H1 (cell line): ENCODE measurements at regions not wholly inside any gene's neighbourhood (a gene's known extent, or its start where the extent isn't known, plus 50 kb on each side); places are given as distances from the start of the nearest gene placed in this dataset.

Source experiments
- CTCF ChIA-PET: fragments of 300-600 bp; sonication (Branson Sonifier 250); formaldehyde crosslinking; loops from one replicate; lab custom pipeline; 2021; ENCODE audit not compliant: partially characterized antibody; lab: Charles Lee
- POLR2A ChIA-PET: fragments of 300-600 bp; sonication (Branson Sonifier 250); formaldehyde crosslinking; loops from one replicate; lab custom pipeline; 2021; ENCODE audit warnings: inconsistent platforms; ENCODE audit not compliant: partially characterized antibody; lab: Charles Lee
- DNase-seq, 2 experiments: peaks; one replicate each; pipeline versions ENCODE4 v3.0.0 to v3.0.0-alpha.2; 2010 to 2022; ENCODE audit warnings: low spot score in 2 of 2, low read depth in 1 of 2, mixed read lengths in 1 of 2
- FAIRE-seq: peaks from 2 replicates; lab custom pipeline; 2011; peaks lifted over from hg19 to GRCh38; lab: Jason Lieb, UNC
- H2AFZ ChIP-seq: 2 replicates; pipeline ENCODE4 v1.8.1; 2012; ENCODE audit warnings: low read length, inconsistent platforms
- H2AK5ac ChIP-seq: 2 replicates; pipeline ENCODE4 v1.6.1; 2013; ENCODE audit warnings: low read depth, low read length
- H2BK120ac ChIP-seq: replicated peaks from 2 replicates; pipeline ENCODE3; 2013; ENCODE audit warnings: low read depth, low read length, inconsistent platforms
- H2BK12ac ChIP-seq: 2 replicates; pipeline ENCODE4 v1.6.1; 2013; ENCODE audit warnings: low read depth, low read length
- H2BK15ac ChIP-seq: 2 replicates; pipeline ENCODE4 v1.6.1; 2013; ENCODE audit warnings: low read length
- H2BK20ac ChIP-seq: 2 replicates; pipeline ENCODE4 v1.6.1; 2013; ENCODE audit warnings: low read length
- H2BK5ac ChIP-seq: 2 replicates; pipeline ENCODE4 v1.6.1; 2013; ENCODE audit warnings: low read depth, low read length
- H3K14ac ChIP-seq: 2 replicates; pipeline ENCODE4 v1.6.1; 2013; ENCODE audit warnings: inconsistent platforms; ENCODE audit not compliant: insufficient read length
- H3K18ac ChIP-seq: 2 replicates; pipeline ENCODE4 v1.6.1; 2013; ENCODE audit warnings: low read length; ENCODE audit errors: extremely low read depth
- H3K23ac ChIP-seq: 2 replicates; pipeline ENCODE4 v1.6.1; 2013; ENCODE audit warnings: inconsistent platforms; ENCODE audit not compliant: insufficient read length
- H3K23me2 ChIP-seq: 2 replicates; pipeline ENCODE4 v1.6.1; 2013; ENCODE audit warnings: low read depth, low read length
- H3K27ac ChIP-seq: 2 replicates; pipeline ENCODE4 v1.6.1; 2011; ENCODE audit warnings: low read depth, low read length, inconsistent platforms
- H3K27me3 ChIP-seq, 4 experiments: replicated peaks in 1 of 4; 1 replicate in 1 of 4; 2 replicates in 3 of 4; pipeline versions ENCODE4 v1.6.1 to v1.8.1; 2011 to 2013; ENCODE audit warnings: low read length in 3 of 4, mild to moderate bottlenecking in 3 of 4, inconsistent platforms in 2 of 4, mixed read lengths in 2 of 4, moderate library complexity in 1 of 4; ENCODE audit not compliant: control insufficient read depth in 3 of 4, insufficient read depth in 3 of 4; ENCODE audit errors: extremely low read depth in 1 of 4
- H3K36me3 ChIP-seq, 4 experiments: 2 replicates each; pipeline versions ENCODE4 v1.6.1 to v1.8.1; 2011 to 2013; ENCODE audit warnings: mild to moderate bottlenecking in 4 of 4, low read length in 3 of 4, moderate library complexity in 2 of 4, control low read depth in 1 of 4, inconsistent platforms in 1 of 4; ENCODE audit not compliant: insufficient read depth in 4 of 4, control insufficient read depth in 2 of 4
- H3K4ac ChIP-seq: replicated peaks from 2 replicates; pipeline ENCODE3; 2013; ENCODE audit warnings: low read length, low read depth, mixed read lengths, inconsistent platforms; ENCODE audit not compliant: insufficient read length
- H3K4me1 ChIP-seq, 4 experiments: replicated peaks in 1 of 4; 1 replicate in 1 of 4; 2 replicates in 3 of 4; pipeline versions ENCODE4 v1.6.1 to v1.8.1; 2011 to 2013; ENCODE audit warnings: low read length in 3 of 4, inconsistent platforms in 2 of 4, mixed read lengths in 1 of 4; ENCODE audit not compliant: insufficient read depth in 4 of 4, control insufficient read depth in 3 of 4
- H3K4me2 ChIP-seq, 2 experiments: 2 replicates each; pipeline versions ENCODE4 v1.6.1 to v1.8.1; 2011 to 2013; ENCODE audit warnings: low read depth in 2 of 2, low read length in 2 of 2, control low read depth in 1 of 2, inconsistent platforms in 1 of 2, mild to moderate bottlenecking in 1 of 2; ENCODE audit not compliant: insufficient read depth in 1 of 2
- H3K4me3 ChIP-seq, 4 experiments: fragments of 200-600, 300-600 bp in 1 of 4; sonication (generic), shearing (Covaris generic), sonication (Bioruptor Twin) in 1 of 4; 2 replicates each; pipeline versions ENCODE4 v1.5.1 to v1.8.1; 2011 to 2016; ENCODE audit warnings: low read length in 4 of 4, low read depth in 3 of 4, control low read depth in 2 of 4, inconsistent platforms in 2 of 4, mild to moderate bottlenecking in 2 of 4, mixed read lengths in 1 of 4, moderate library complexity in 1 of 4; ENCODE audit not compliant: insufficient read depth in 2 of 4; ENCODE audit errors: extremely low read depth in 1 of 4
- H3K56ac ChIP-seq: replicated peaks from 2 replicates; pipeline ENCODE3; 2013; ENCODE audit warnings: low read depth, mild to moderate bottlenecking, mixed read lengths, low read length, inconsistent platforms; ENCODE audit not compliant: insufficient read length
- H3K79me1 ChIP-seq: 2 replicates; pipeline ENCODE4 v1.6.1; 2013; ENCODE audit warnings: low read depth, low read length, control low read depth
- H3K79me2 ChIP-seq, 2 experiments: 2 replicates each; pipeline versions ENCODE4 v1.6.1 to v1.8.1; 2012 to 2013; ENCODE audit warnings: low read length in 2 of 2, mild to moderate bottlenecking in 2 of 2, inconsistent platforms in 1 of 2; ENCODE audit not compliant: insufficient read depth in 2 of 2, control insufficient read depth in 1 of 2
- H3K9ac ChIP-seq, 4 experiments: replicated peaks in 1 of 4; 1 replicate in 1 of 4; 2 replicates in 3 of 4; pipeline versions ENCODE4 v1.6.1 to v1.8.1; 2011 to 2013; ENCODE audit warnings: low read depth in 3 of 4, low read length in 3 of 4, control low read depth in 2 of 4, mild to moderate bottlenecking in 2 of 4, moderate library complexity in 2 of 4, inconsistent platforms in 1 of 4; ENCODE audit errors: extremely low read depth in 1 of 4
- H3K9me3 ChIP-seq, 2 experiments: 2 replicates each; pipeline versions ENCODE4 v1.6.1 to v1.8.1; 2012 to 2013; ENCODE audit warnings: mild to moderate bottlenecking in 2 of 2, moderate library complexity in 2 of 2, control low read depth in 1 of 2, inconsistent platforms in 1 of 2, low read depth in 1 of 2, low read length in 1 of 2, mixed read lengths in 1 of 2; ENCODE audit not compliant: insufficient read depth in 2 of 2
- H4K20me1 ChIP-seq, 2 experiments: replicated peaks in 1 of 2; 2 replicates each; pipeline versions ENCODE3 to v1.8.1; 2011 to 2013; ENCODE audit warnings: inconsistent platforms in 2 of 2, low read length in 2 of 2, mild to moderate bottlenecking in 1 of 2; ENCODE audit not compliant: insufficient read depth in 2 of 2, control insufficient read depth in 1 of 2
- H4K5ac ChIP-seq: 2 replicates; pipeline ENCODE4 v1.6.1; 2013; ENCODE audit warnings: low read length, low read depth, mixed read lengths, inconsistent platforms; ENCODE audit not compliant: insufficient read length
- H4K8ac ChIP-seq: 2 replicates; pipeline ENCODE4 v1.8.0; 2013; ENCODE audit warnings: mild to moderate bottlenecking, moderate library complexity, low read length, inconsistent platforms; ENCODE audit not compliant: insufficient read depth; ENCODE audit errors: extremely low read depth
- H4K91ac ChIP-seq: replicated peaks from 2 replicates; pipeline ENCODE3; 2013; ENCODE audit warnings: low read length, mixed read lengths, inconsistent platforms; ENCODE audit not compliant: insufficient read length
- ATF3 ChIP-seq: IDR thresholded peaks from 2 replicates; pipeline ENCODE4 v1.6.1; 2011; ENCODE audit warnings: low read depth, mild to moderate bottlenecking, low read length; ENCODE audit not compliant: insufficient read depth
- BRCA1 ChIP-seq: IDR thresholded peaks from 2 replicates; pipeline ENCODE4 v1.6.1; 2012; ENCODE audit warnings: low read depth, low read length, improper control_type of control experiment
- CBX5 ChIP-seq: fragments of 300-800, 300-1000 bp; sonication (generic); IDR thresholded peaks from 2 replicates; pipeline ENCODE4 v1.7.1; 2016; ENCODE audit warnings: antibody characterized with exemption, low read length, low read depth
- CTBP2 ChIP-seq: IDR thresholded peaks from 2 replicates; pipeline ENCODE4 v1.7.0; 2011; ENCODE audit warnings: borderline replicate concordance, mild to moderate bottlenecking, moderate library complexity, mixed read lengths, low read length; ENCODE audit not compliant: insufficient read depth, insufficient read length
- CTCF ChIP-seq, 3 experiments: IDR thresholded peaks; 1 replicate in 2 of 3; 2 replicates in 1 of 3; pipeline versions ENCODE4 v1.5.1 to v1.6.1; 2011; ENCODE audit warnings: low read length in 3 of 3, mild to moderate bottlenecking in 3 of 3, inconsistent platforms in 2 of 3, low read depth in 1 of 3, moderate library complexity in 1 of 3; ENCODE audit not compliant: insufficient read depth in 1 of 3; ENCODE audit errors: control extremely low read depth in 1 of 3
- FOSL1 ChIP-seq: IDR thresholded peaks from 2 replicates; pipeline ENCODE4 v1.6.1; 2011; ENCODE audit warnings: mild to moderate bottlenecking, low read depth, low read length, moderate library complexity; ENCODE audit not compliant: insufficient read depth
- JUN ChIP-seq: IDR thresholded peaks from 2 replicates; pipeline ENCODE4 v1.6.1; 2011; ENCODE audit warnings: low read depth, mild to moderate bottlenecking, improper control_type of control experiment, low read length
- KDM1A ChIP-seq: fragments of 200-600, 300-600 bp; sonication (generic); IDR thresholded peaks from 2 replicates; pipeline ENCODE4 v1.7.1; 2016; ENCODE audit warnings: mild to moderate bottlenecking, low read length, borderline replicate concordance
- KDM5A ChIP-seq: fragments of 200-600 bp; IDR thresholded peaks from 2 replicates; pipeline ENCODE4 v1.7.1; 2012; ENCODE audit warnings: mild to moderate bottlenecking, low read length, inconsistent platforms, mixed read lengths
- MAFK ChIP-seq: IDR thresholded peaks from 2 replicates; pipeline ENCODE4 v1.6.1; 2012; ENCODE audit warnings: low read depth, mild to moderate bottlenecking, improper control_type of control experiment, low read length
- RAD21 ChIP-seq, 2 experiments: IDR thresholded peaks in 1 of 2; conservative IDR thresholded peaks in 1 of 2; 2 replicates each; pipeline ENCODE4 v1.6.1; 2011; ENCODE audit warnings: low read depth in 2 of 2, low read length in 2 of 2, improper control_type of control experiment in 1 of 2, inconsistent platforms in 1 of 2, mild to moderate bottlenecking in 1 of 2, moderate library complexity in 1 of 2
- WGBS, 2 experiments: shearing (Covaris generic) in 1 of 2; methylation state at CpG; one replicate each; pipeline versions ENCODE4 v1.1.6 to v1.1.7; 2013 to 2015; ENCODE audit warnings: low lambda C conversion rate in 2 of 2, mixed read lengths in 2 of 2, inconsistent platforms in 1 of 2, low coverage in 1 of 2, missing lambda C conversion rate in 1 of 2; ENCODE audit not compliant: insufficient replicate concordance in 2 of 2, insufficient coverage in 1 of 2, insufficient read length in 1 of 2; ENCODE audit errors: extremely low coverage in 1 of 2, missing lambda C conversion rate in 1 of 2; 5-methylcytosine and 5-hydroxymethylcytosine counted together

GRCh38 chr5:145591578-145591977 lies 243.6 kb downstream of the PRELID2 start:
- DNase-seq (no peak), FAIRE-seq (no peak)
- H3K9me3 ChIP-seq = no peaks in the 10 kb centered on the region
- H4K8ac ChIP-seq = no peak overlapping the region
- H3K79me1 ChIP-seq = no peaks in the 10 kb centered on the region
- H3K79me2 ChIP-seq = no peaks in the 10 kb centered on the region
- no peak overlapping the region for H3K9ac ChIP-seq
- H4K5ac ChIP-seq = no peak overlapping the region
- no peak overlapping the region for H3K27ac ChIP-seq
- H3K18ac ChIP-seq = no peak overlapping the region
- H3K23ac ChIP-seq = no peak overlapping the region
- H4K20me1 ChIP-seq = no peaks in the 10 kb centered on the region
- no peak overlapping the region for H3K4me2 ChIP-seq
- no peak overlapping the region for H2BK5ac ChIP-seq
- no peak overlapping the region for H2BK120ac ChIP-seq
- H2AFZ ChIP-seq = no peak overlapping the region
- H3K36me3 ChIP-seq = no peaks in the 10 kb centered on the region
- no peak overlapping the region for H2BK12ac ChIP-seq
- H3K56ac ChIP-seq = no peak overlapping the region
- no peak overlapping the region for H3K4ac ChIP-seq
- ChIA-PET POLR2A (no interaction called here), CTCF (interaction anchor here (0.7 kb wide), 1 partner anchor 161 kb away, joined by 3 read pairs; no protein-coding TSS in a partner anchor)
- H3K27me3 ChIP-seq = no peaks in the 10 kb centered on the region
- H3K4me1 ChIP-seq = no peaks in the 10 kb centered on the region
- no peak overlapping the region for H2BK20ac ChIP-seq
- H3K4me3 ChIP-seq = no peak overlapping the region
- H2BK15ac ChIP-seq = no peak overlapping the region
- no peaks in the 10 kb centered on the region for H3K23me2 ChIP-seq
- WGBS, 2 experiments = 96% methylated on average over 1 of the region's 1 CpG; no CpG with 5 or more reads in 1 of the 2 experiments
- H3K14ac ChIP-seq = no peak overlapping the region
- no peak overlapping the region for H2AK5ac ChIP-seq
- H4K91ac ChIP-seq = no peak overlapping the region
- TF ChIP-seq JUN (no peak), ATF3 (no peak), RAD21 (IDR thresholded peaks at IDR 0.05 in 1 of 2, conservative IDR thresholded peaks at IDR 0.05 in 1 of 2; ENCODE audit: low read depth in 2 of 2, low read length in 2 of 2) (no peak), KDM1A (no peak), CTCF (IDR thresholded peaks at IDR 0.05; ENCODE audit: control extremely low read depth in 1 of 3, insufficient read depth in 1 of 3, low read depth in 1 of 3, low read length in 3 of 3) (no peak), MAFK (no peak), CTBP2 (no peak), KDM5A (no peak), FOSL1 (no peak), BRCA1 (no peak), CBX5 (no peak)
